Mucosa of descending colon (tissue), 3 donors: ENCODE measurements at regions not wholly inside any gene's neighbourhood (a gene's known extent, or its start where the extent isn't known, plus 50 kb on each side); places are given as distances from the start of the nearest gene placed in this dataset.
A peak's percentile ranks its signal among the peaks of the same experiment; 100 is the strongest.

Experiments used
- ATAC-seq: fragments of 200-7000 bp; cut with Tn5 transposase; one replicate; pipeline ENCODE4 v1.9.1; 2020; ENCODE audit warnings: mild to moderate bottlenecking, moderate library complexity
- DNase-seq, 3 donors: peaks; one replicate each; pipeline ENCODE4 v3.0.0-alpha.2; 2020
- H3K36me3 ChIP-seq: fragments of 200-600 bp; one replicate; pipeline ENCODE4 v1.8.0; 2021; ENCODE audit warnings: low read depth, mild to moderate bottlenecking
- H3K4me1 ChIP-seq: fragments of 200-600 bp; one replicate; pipeline ENCODE4 v1.8.0; 2021; ENCODE audit warnings: low read depth, mild to moderate bottlenecking
- H3K4me3 ChIP-seq: fragments of 200-600 bp; one replicate; pipeline ENCODE4 v1.8.0; 2021; ENCODE audit warnings: mild to moderate bottlenecking
- H3K9me3 ChIP-seq: fragments of 200-600 bp; one replicate; pipeline ENCODE4 v1.8.0; 2021; ENCODE audit warnings: mild to moderate bottlenecking
- intact Hi-C, 2 donors: fragments of 100-400 bp; cut with DNase I in 1 of 2; cut with micrococcal nuclease in 1 of 2; formaldehyde crosslinking; loops; one replicate each; pipeline versions ENCODE4 v1.11.0 to v1.11.1; 2022; cut with DNase I, micrococcal nuclease
- TF ChIP-seq, protein P1 (sequence below): fragments of 200-600 bp; IDR thresholded peaks from one replicate; pipeline ENCODE4 v1.8.0; 2022; ENCODE audit warnings: antibody characterized with exemption, mild to moderate bottlenecking
- donor health status: DM: no; HTN: no; CAD: no; lungs with moderate emphysema.
- donor health status: DM: no; HTN: no; CAD: no.
- donor health status: DM: no; HTN: yes; CAD: no.

GRCh38 chr6:144715344-144715743 lies 430.2 kb downstream of the UTRN start:
- Histone ChIP-seq H3K9me3 (no peaks in the 10 kb centered on the region), H3K4me1 (no peaks in the 10 kb centered on the region), H3K36me3 (no peaks in the 10 kb centered on the region), H3K4me3 (no peak overlapping the region)
- ATAC-seq, result peak; percentile 23
- TF ChIP-seq, protein P1, sequence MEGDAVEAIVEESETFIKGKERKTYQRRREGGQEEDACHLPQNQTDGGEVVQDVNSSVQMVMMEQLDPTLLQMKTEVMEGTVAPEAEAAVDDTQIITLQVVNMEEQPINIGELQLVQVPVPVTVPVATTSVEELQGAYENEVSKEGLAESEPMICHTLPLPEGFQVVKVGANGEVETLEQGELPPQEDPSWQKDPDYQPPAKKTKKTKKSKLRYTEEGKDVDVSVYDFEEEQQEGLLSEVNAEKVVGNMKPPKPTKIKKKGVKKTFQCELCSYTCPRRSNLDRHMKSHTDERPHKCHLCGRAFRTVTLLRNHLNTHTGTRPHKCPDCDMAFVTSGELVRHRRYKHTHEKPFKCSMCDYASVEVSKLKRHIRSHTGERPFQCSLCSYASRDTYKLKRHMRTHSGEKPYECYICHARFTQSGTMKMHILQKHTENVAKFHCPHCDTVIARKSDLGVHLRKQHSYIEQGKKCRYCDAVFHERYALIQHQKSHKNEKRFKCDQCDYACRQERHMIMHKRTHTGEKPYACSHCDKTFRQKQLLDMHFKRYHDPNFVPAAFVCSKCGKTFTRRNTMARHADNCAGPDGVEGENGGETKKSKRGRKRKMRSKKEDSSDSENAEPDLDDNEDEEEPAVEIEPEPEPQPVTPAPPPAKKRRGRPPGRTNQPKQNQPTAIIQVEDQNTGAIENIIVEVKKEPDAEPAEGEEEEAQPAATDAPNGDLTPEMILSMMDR, result no peak
- intact Hi-C loops, result no loop called here
- no peak for DNase-seq

DNA sequence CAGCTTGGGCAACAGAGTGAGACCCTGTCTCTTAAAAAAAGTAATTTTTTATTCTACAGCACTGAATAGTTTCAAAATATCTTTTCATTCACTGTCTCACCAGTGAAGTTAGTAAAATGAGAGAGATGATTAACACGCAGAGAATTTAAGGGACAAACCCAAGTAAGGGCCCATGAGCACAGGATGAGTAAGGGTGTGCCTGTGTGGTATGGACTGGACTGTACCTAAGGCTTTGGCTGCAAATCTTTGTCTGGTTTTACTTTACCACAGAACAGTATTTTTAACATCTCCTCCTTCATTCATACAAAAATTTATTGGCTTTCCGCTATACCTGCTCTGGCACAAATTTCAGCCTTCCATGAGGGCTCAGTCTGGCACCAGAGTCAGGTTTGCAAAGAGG lies 433.3 kb downstream of the UTRN start:
- TF ChIP-seq, protein P1, result no peak
- intact Hi-C loops, result no loop called here
- no peaks in the 10 kb centered on the region for H3K36me3 ChIP-seq
- H3K4me1 ChIP-seq, result no peaks in the 10 kb centered on the region
- no peak for DNase-seq
- no peaks in the 10 kb centered on the region for H3K9me3 ChIP-seq
- ATAC-seq, result no peak
- H3K4me3 ChIP-seq, result no peak overlapping the region

DNA sequence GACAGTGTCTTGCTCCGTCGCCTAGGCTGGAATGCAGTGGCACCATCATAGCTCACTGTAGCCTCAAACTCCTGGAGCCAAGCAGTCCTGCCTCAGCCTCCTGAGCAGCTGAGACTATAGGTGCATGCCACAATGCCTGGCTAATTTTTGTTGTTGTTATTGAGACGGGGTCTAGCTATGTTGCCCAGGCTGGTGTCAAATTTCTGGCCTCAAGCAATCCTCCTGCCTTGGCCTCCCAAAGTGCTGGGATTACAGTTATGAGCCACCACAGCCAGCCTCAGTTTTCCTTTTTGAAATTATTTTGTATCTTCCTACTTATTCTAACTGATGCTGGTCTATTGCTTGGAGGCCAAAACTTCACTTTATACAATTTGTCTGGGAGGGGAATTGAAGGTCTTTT lies 436.1 kb downstream of the UTRN start:
- TF ChIP-seq, protein P1, result no peak
- no peak for DNase-seq
- no peak for ATAC-seq
- intact Hi-C loops, result no loop called here
- H3K4me1 ChIP-seq, result no peaks in the 10 kb centered on the region
- H3K4me3 ChIP-seq, result no peak overlapping the region
- H3K9me3 ChIP-seq, result no peaks in the 10 kb centered on the region
- no peaks in the 10 kb centered on the region for H3K36me3 ChIP-seq

- no peak overlapping the region for H3K4me3 ChIP-seq
- DNase-seq (no peak), ATAC-seq (no peak)
- TF ChIP-seq, protein P1, result no peak
- intact Hi-C loops, result no loop called here
- no peaks in the 10 kb centered on the region for H3K4me1 ChIP-seq
- no peaks in the 10 kb centered on the region for H3K9me3 ChIP-seq
- H3K36me3 ChIP-seq, result no peaks in the 10 kb centered on the region
Observed at GRCh38 chr6:144722154-144722737, 437.1 kb downstream of the UTRN start.

- Histone ChIP-seq H3K4me1 (no peaks in the 10 kb centered on the region), H3K36me3 (no peaks in the 10 kb centered on the region), H3K9me3 (no peaks in the 10 kb centered on the region), H3K4me3 (no peak overlapping the region)
- DNase-seq, result no peak
- intact Hi-C loops, result no loop called here
- ATAC-seq, result no peak
- TF ChIP-seq, protein P1, result no peak
Observed at GRCh38 chr6:144722925-144723324, 437.8 kb downstream of the UTRN start.

DNA sequence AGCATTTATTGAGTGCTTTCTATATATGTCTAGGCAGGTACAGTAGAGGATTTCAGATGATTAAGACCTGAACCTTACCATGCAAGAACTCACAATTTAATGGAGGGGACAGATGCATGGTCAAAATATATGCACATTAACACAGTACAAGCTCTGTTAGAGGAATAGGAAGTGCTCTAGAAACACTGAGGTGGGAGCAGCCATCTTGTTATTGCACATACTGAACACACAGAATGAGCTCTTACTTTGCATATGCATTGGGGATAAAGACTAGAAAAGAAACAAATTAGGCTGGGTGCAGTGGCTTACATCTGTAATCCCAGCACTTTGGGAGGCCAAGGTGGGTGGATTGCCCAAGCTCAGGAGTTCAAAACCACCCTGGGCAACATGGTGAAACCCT lies 438.3 kb downstream of the UTRN start:
- DNase-seq (no peak), ATAC-seq (no peak)
- Histone ChIP-seq H3K4me3 (no peak overlapping the region), H3K36me3 (no peaks in the 10 kb centered on the region), H3K4me1 (no peaks in the 10 kb centered on the region), H3K9me3 (no peaks in the 10 kb centered on the region)
- intact Hi-C loops, result no loop called here
- TF ChIP-seq, protein P1, result no peak
